IMR-90 (cell line): ENCODE measurements at regions not wholly inside any gene's neighbourhood (a gene's known extent, or its start where the extent isn't known, plus 50 kb on each side); places are given as distances from the start of the nearest gene placed in this dataset.

Source experiments
- CEBPB ChIP-seq: IDR thresholded peaks from 2 replicates; pipeline ENCODE4 v1.6.1; 2012; ENCODE audit warnings: low read depth, low read length, improper control_type of control experiment
- CTCF ChIP-seq: conservative IDR thresholded peaks from 2 replicates; pipeline ENCODE4 v1.5.1; 2012; ENCODE audit warnings: mild to moderate bottlenecking, low read depth, low read length, improper control_type of control experiment
- ELK1 ChIP-seq: fragments of 150-350 bp; IDR thresholded peaks from 2 replicates; pipeline ENCODE4 v1.6.1; 2016; ENCODE audit warnings: low read depth, mild to moderate bottlenecking, low read length, moderate library complexity, borderline replicate concordance
- POLR2A ChIP-seq: IDR thresholded peaks from 2 replicates; pipeline ENCODE4 v1.6.1; 2012; ENCODE audit warnings: mild to moderate bottlenecking, low read depth, low read length

GRCh38 chr7:124318721-124319450 lies 286.0 kb upstream of the TMEM229A start:
- TF ChIP-seq CEBPB (no peak), CTCF (no peak), ELK1 (no peak), POLR2A (no peak)
